22Rv1 (cell line): ENCODE measurements at regions not wholly inside any gene's neighbourhood (a gene's known extent, or its start where the extent isn't known, plus 50 kb on each side); places are given as distances from the start of the nearest gene placed in this dataset.

ENCODE experiments used
- H3K27ac ChIP-seq: fragments of 450-650 bp; 2 replicates; pipeline ENCODE4 v1.5.1; 2017
- ZFX ChIP-seq: fragments of 450-650 bp; IDR thresholded peaks from 2 replicates; pipeline ENCODE4 v1.6.1; 2017; ENCODE audit warnings: antibody characterized with exemption, borderline replicate concordance
- TF ChIP-seq, protein P1 (sequence below): fragments of 450-650 bp; IDR thresholded peaks from 2 replicates; pipeline ENCODE4 v1.5.1; 2017; ENCODE audit warnings: mild to moderate bottlenecking

- no peak overlapping the region for H3K27ac ChIP-seq
- TF ChIP-seq ZFX, result no peak
- TF ChIP-seq, protein P1, sequence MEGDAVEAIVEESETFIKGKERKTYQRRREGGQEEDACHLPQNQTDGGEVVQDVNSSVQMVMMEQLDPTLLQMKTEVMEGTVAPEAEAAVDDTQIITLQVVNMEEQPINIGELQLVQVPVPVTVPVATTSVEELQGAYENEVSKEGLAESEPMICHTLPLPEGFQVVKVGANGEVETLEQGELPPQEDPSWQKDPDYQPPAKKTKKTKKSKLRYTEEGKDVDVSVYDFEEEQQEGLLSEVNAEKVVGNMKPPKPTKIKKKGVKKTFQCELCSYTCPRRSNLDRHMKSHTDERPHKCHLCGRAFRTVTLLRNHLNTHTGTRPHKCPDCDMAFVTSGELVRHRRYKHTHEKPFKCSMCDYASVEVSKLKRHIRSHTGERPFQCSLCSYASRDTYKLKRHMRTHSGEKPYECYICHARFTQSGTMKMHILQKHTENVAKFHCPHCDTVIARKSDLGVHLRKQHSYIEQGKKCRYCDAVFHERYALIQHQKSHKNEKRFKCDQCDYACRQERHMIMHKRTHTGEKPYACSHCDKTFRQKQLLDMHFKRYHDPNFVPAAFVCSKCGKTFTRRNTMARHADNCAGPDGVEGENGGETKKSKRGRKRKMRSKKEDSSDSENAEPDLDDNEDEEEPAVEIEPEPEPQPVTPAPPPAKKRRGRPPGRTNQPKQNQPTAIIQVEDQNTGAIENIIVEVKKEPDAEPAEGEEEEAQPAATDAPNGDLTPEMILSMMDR, result no peak
Measured at GRCh38 chr3:70433091-70433490, 120.7 kb upstream of the MDFIC2 start.

DNA sequence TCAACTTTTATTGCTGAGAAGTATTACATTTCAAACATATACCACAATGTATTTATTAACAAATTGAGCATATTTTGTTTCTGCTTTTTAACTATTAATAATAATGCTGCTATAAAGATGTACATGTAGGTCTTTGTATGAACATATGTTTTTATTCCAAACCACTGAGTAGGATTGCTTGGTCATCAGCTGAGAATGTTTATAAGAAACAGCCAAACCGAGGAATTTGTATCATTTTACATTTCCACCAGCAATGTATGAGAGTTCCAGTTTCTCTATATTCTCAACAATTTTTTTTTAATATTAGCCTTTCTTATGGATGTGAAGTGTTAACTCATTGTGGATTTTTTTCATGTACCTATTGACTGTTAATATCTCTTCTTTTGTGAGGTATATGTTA lies 119.5 kb upstream of the MDFIC2 start:
- H3K27ac ChIP-seq, result no peak overlapping the region
- no peak for TF ChIP-seq ZFX
- TF ChIP-seq, protein P1, result no peak

- no peak overlapping the region for H3K27ac ChIP-seq
- TF ChIP-seq, protein P1, result no peak
- TF ChIP-seq ZFX, result no peak
Measured at GRCh38 chr3:70426071-70426470, 113.6 kb upstream of the MDFIC2 start.

DNA sequence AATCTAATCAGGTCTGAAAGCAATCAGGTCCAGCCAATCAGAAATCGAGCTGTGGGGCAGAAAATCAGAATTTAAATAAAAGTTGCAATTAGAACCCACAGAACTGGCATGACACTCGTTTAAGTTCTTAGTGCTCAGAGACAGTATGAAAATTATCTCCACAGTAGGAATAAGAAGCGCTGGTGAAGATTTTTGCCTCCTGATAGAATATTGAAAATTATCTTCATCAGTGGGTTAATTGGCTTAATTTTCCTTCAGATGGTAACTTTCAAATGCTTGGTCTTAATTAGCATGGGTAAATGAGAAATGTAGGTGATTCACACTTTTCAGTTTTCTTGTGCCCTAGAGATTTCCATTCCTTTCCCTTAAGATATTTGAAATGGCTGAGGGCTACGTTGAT lies 109.1 kb upstream of the MDFIC2 start:
- TF ChIP-seq ZFX, result no peak
- TF ChIP-seq, protein P1, result no peak
- no peak overlapping the region for H3K27ac ChIP-seq

DNA sequence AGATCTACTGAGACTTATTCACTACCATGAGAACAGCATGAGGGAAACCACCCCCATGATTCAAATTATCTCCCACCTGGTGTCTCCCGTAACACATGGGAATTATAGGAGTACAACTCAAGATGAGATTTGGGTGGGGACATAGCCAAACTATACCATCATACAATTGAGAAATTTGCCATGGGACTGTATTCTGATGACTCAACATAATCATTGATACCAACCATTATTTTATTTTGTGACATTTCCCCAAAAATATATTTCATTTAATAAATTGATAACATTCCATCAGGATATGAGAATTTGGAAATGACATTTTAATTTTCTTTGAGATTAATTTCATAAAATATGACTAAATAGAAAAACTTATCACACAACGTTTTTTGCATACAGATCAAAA lies 96.6 kb upstream of the MDFIC2 start:
- H3K27ac ChIP-seq, result no peak overlapping the region
- no peak for TF ChIP-seq ZFX

GRCh38 chr3:70400194-70400593 lies 87.8 kb upstream of the MDFIC2 start:
- no peak overlapping the region for H3K27ac ChIP-seq
- TF ChIP-seq, protein P1, result no peak
- TF ChIP-seq ZFX, result no peak

DNA sequence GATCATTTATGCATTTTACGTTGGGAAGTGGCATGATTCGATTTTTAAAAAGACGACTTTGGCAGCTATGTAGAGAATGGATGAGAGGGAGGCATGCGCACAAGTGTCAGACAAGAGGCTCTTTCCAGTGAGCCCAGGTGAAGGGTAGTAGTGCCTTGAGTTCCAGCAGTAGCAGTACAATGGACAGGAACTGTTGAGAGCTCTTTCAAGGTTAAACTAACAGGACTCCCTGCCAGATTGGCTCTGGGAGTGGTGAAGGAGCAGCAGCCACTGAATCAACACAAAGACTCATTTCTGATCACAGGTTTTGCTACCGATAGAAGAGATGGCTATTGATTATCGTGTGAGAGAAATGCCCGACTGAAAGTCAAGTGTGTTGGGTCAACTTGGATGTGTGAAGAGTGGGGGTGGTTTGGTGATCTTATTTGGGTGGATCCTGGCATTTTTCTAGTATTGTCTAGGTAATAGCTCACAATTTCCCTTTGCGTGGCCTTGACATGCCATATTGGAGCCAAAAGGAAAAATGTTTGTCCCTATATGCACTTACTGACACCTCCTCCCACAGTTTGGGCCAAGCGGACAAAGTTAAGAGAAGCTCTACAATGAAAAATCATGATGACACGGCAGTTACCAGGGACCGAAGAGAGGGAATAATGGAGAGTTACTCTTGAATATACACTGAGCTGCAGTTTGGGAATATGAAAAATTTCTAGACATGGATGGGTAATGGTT lies 81.6 kb upstream of the MDFIC2 start:
- TF ChIP-seq ZFX, result no peak
- TF ChIP-seq, protein P1, result no peak
- H3K27ac ChIP-seq, result no peak overlapping the region

- no peak overlapping the region for H3K27ac ChIP-seq
- no peak for TF ChIP-seq ZFX
- TF ChIP-seq, protein P1, result no peak
Measured at GRCh38 chr3:70392227-70392626, 79.8 kb upstream of the MDFIC2 start.
